Ishikawa (cell line): ENCODE measurements at regions not wholly inside any gene's neighbourhood (a gene's known extent, or its start where the extent isn't known, plus 50 kb on each side); places are given as distances from the start of the nearest gene placed in this dataset.

Source experiments
- CEBPB ChIP-seq: IDR thresholded peaks from 2 replicates; pipeline ENCODE4 v1.6.1; 2012
- CREB1 ChIP-seq: IDR thresholded peaks from 2 replicates; pipeline ENCODE4 v1.6.1; 2012; ENCODE audit warnings: low read depth
- EGR1 ChIP-seq: IDR thresholded peaks from 2 replicates; pipeline ENCODE4 v1.6.1; 2012
- EP300 ChIP-seq: IDR thresholded peaks from 2 replicates; pipeline ENCODE4 v1.6.1; 2012; ENCODE audit warnings: borderline replicate concordance
- FOXM1 ChIP-seq: IDR thresholded peaks from 2 replicates; pipeline ENCODE4 v1.6.1; 2012; ENCODE audit warnings: low read depth, borderline replicate concordance
- MAX ChIP-seq: IDR thresholded peaks from 2 replicates; pipeline ENCODE4 v1.6.1; 2012
- NFIC ChIP-seq: IDR thresholded peaks from 2 replicates; pipeline ENCODE4 v1.6.1; 2012
- RAD21 ChIP-seq: IDR thresholded peaks from 2 replicates; pipeline ENCODE4 v1.6.1; 2012; ENCODE audit warnings: low read depth
- REST ChIP-seq: IDR thresholded peaks from 2 replicates; pipeline ENCODE4 v1.6.1; 2012; ENCODE audit warnings: low read depth, mild to moderate bottlenecking
- TAF1 ChIP-seq: IDR thresholded peaks from 2 replicates; pipeline ENCODE4 v1.6.1; 2012; ENCODE audit warnings: low read depth, mild to moderate bottlenecking
- TCF12 ChIP-seq: IDR thresholded peaks from 2 replicates; pipeline ENCODE4 v1.6.1; 2012; ENCODE audit warnings: low read depth
- TEAD4 ChIP-seq: IDR thresholded peaks from 2 replicates; pipeline ENCODE4 v1.6.1; 2012
- YY1 ChIP-seq: IDR thresholded peaks from 2 replicates; pipeline ENCODE4 v1.6.1; 2012; ENCODE audit warnings: low read depth
- ZBTB7A ChIP-seq: IDR thresholded peaks from 2 replicates; pipeline ENCODE4 v1.6.1; 2012; ENCODE audit warnings: low read depth
- TF ChIP-seq, protein P1 (sequence below): IDR thresholded peaks from 2 replicates; pipeline ENCODE4 v1.6.1; 2012

- TF ChIP-seq CEBPB (no peak), EGR1 (no peak), EP300 (no peak), CREB1 (no peak), TEAD4 (no peak), NFIC (no peak), YY1 (no peak), REST (no peak), TAF1 (no peak), RAD21 (no peak), TCF12 (no peak), ZBTB7A (no peak), MAX (no peak), FOXM1 (no peak)
- TF ChIP-seq, protein P1, sequence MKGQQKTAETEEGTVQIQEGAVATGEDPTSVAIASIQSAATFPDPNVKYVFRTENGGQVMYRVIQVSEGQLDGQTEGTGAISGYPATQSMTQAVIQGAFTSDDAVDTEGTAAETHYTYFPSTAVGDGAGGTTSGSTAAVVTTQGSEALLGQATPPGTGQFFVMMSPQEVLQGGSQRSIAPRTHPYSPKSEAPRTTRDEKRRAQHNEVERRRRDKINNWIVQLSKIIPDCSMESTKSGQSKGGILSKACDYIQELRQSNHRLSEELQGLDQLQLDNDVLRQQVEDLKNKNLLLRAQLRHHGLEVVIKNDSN = no peak
These were observed 323.4 kb downstream of the CDC14C start for GRCh38 chr7:49247759-49248158.

DNA sequence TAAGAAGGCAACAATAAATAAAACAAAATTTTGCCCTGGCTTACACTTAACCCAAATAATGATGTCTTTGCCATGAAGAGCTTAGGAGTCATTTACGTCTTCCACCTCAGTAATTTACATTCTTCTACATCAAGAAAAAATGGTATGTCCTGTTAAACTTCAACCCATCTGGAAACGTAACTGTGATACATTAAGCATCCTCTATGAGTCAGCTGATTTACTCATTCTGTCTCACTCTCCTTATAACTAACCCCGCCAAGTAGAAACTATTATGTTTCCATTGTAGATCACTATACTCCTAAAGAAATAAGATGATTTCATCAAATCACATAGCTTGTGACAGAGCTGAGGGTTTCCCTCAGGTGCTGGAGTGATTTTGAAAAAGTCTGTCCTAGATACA, 330.7 kb downstream of the CDC14C start:
- TF ChIP-seq NFIC = no peak
- no peak for TF ChIP-seq TEAD4
- TF ChIP-seq MAX = no peak
- TF ChIP-seq RAD21 = no peak
- no peak for TF ChIP-seq CREB1
- TF ChIP-seq, protein P1 = no peak
- no peak for TF ChIP-seq EGR1
- TF ChIP-seq CEBPB = no peak
- TF ChIP-seq FOXM1 = no peak
- TF ChIP-seq REST = no peak
- no peak for TF ChIP-seq EP300
- no peak for TF ChIP-seq TCF12
- TF ChIP-seq YY1 = no peak
- TF ChIP-seq TAF1 = no peak
- TF ChIP-seq ZBTB7A = no peak

- TF ChIP-seq EGR1 = no peak
- TF ChIP-seq MAX = no peak
- TF ChIP-seq TAF1 = no peak
- TF ChIP-seq EP300 = no peak
- TF ChIP-seq ZBTB7A = no peak
These were observed 336.2 kb downstream of the CDC14C start for GRCh38 chr7:49260538-49260937.

DNA sequence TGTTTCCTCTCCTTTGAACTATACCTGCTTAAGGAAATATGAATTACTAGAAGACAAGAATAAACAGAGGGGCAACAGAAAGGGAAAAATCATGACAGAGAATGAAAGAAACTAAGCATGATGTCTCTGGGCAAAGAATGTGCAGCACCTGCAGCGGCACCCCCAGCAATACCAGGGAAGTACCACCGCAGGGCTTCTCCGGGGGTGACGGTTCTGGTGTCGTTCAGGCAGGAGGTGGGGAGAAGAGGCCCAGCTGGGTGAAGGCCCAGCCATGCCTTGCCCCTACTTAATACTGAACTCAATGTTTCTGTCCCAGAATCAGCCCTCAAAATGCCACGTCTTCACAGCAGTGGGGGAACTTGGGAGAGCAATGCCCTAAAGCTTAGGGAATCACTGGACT, 337.6 kb downstream of the CDC14C start:
- no peak for TF ChIP-seq EGR1
- TF ChIP-seq MAX = no peak
- TF ChIP-seq, protein P1 = no peak
- TF ChIP-seq EP300 = no peak
- no peak for TF ChIP-seq TAF1
- TF ChIP-seq FOXM1 = no peak
- no peak for TF ChIP-seq YY1
- TF ChIP-seq RAD21 = no peak
- TF ChIP-seq ZBTB7A = no peak
- no peak for TF ChIP-seq TEAD4
- no peak for TF ChIP-seq NFIC
- TF ChIP-seq TCF12 = no peak
- TF ChIP-seq CREB1 = no peak
- no peak for TF ChIP-seq REST
